Subcutaneous abdominal adipose tissue (tissue), 5 donors: ENCODE measurements at regions not wholly inside any gene's neighbourhood (a gene's known extent, or its start where the extent isn't known, plus 50 kb on each side); places are given as distances from the start of the nearest gene placed in this dataset.

Experiments
- H3K27ac ChIP-seq: one replicate; pipeline ENCODE4 v1.7.0; 2013; ENCODE audit warnings: low read depth, mild to moderate bottlenecking, inconsistent platforms, low read length, moderate library complexity
- H3K27me3 ChIP-seq, 5 donors: one replicate each; pipeline ENCODE4 v1.7.0; 2013; ENCODE audit warnings: low read length in 5 of 5, inconsistent platforms in 1 of 5; ENCODE audit not compliant: control insufficient read depth in 5 of 5, insufficient read depth in 4 of 5
- H3K36me3 ChIP-seq, 5 donors: one replicate each; pipeline ENCODE4 v1.7.0; 2013; ENCODE audit warnings: low read length in 5 of 5; ENCODE audit not compliant: control insufficient read depth in 5 of 5, insufficient read depth in 5 of 5
- H3K4me1 ChIP-seq, 5 donors: one replicate each; pipeline ENCODE4 v1.7.0; 2013; ENCODE audit warnings: low read length in 5 of 5, mild to moderate bottlenecking in 3 of 5, moderate library complexity in 1 of 5; ENCODE audit not compliant: control insufficient read depth in 5 of 5, insufficient read depth in 5 of 5
- H3K4me3 ChIP-seq, 5 donors: one replicate each; pipeline ENCODE4 v1.7.0; 2013; ENCODE audit warnings: low read length in 5 of 5, low read depth in 1 of 5
- H3K9ac ChIP-seq, 5 donors: one replicate each; pipeline ENCODE4 v1.7.0; 2013; ENCODE audit warnings: low read length in 5 of 5, mild to moderate bottlenecking in 4 of 5, moderate library complexity in 3 of 5
- H3K9me3 ChIP-seq, 5 donors: one replicate each; pipeline ENCODE4 v1.7.0; 2013; ENCODE audit warnings: low read length in 5 of 5; ENCODE audit not compliant: control insufficient read depth in 5 of 5
- donor health status: healthy.
- donor health status: healthy.
- donor health status: healthy.
- donor health status: healthy.
- donor health status: healthy.

GRCh38 chr2:234611209-234611608 lies 114.3 kb upstream of the ARL4C start:
- Histone ChIP-seq H3K4me3 (no peak overlapping the region), H3K4me1 (no peaks in the 10 kb centered on the region), H3K27me3 (peaks cover 0 to 2% (median 0%) of the 10 kb centered on the region in 5 donors), H3K9me3 (peaks cover 0 to 7% (median 2%) of the 10 kb centered on the region in 5 donors), H3K9ac (no peak overlapping the region), H3K27ac (no peak overlapping the region), H3K36me3 (no peaks in the 10 kb centered on the region)

GRCh38 chr2:234608946-234609345 lies 112.1 kb upstream of the ARL4C start:
- peaks cover 0 to 2% (median 0%) of the 10 kb centered on the region in 5 donors for H3K27me3 ChIP-seq

GRCh38 chr2:234607691-234608090 lies 110.8 kb upstream of the ARL4C start:
- no peak overlapping the region for H3K9ac ChIP-seq
- no peak overlapping the region for H3K27ac ChIP-seq
- H3K9me3 ChIP-seq = peaks cover 0 to 7% (median 2%) of the 10 kb centered on the region in 5 donors
- H3K27me3 ChIP-seq = peaks cover 0 to 3% (median 0%) of the 10 kb centered on the region in 5 donors
- H3K36me3 ChIP-seq = no peaks in the 10 kb centered on the region
- H3K4me3 ChIP-seq = no peak overlapping the region
- H3K4me1 ChIP-seq = no peaks in the 10 kb centered on the region

More at GRCh38 chr2:234608946-234609345, 112.1 kb upstream of the ARL4C start:
- Histone ChIP-seq H3K36me3 (no peaks in the 10 kb centered on the region), H3K27ac (no peak overlapping the region), H3K9ac (no peak overlapping the region), H3K4me1 (no peaks in the 10 kb centered on the region), H3K9me3 (peaks cover 0 to 7% (median 2%) of the 10 kb centered on the region in 5 donors), H3K4me3 (no peak overlapping the region)

- Histone ChIP-seq H3K36me3 (no peaks in the 10 kb centered on the region), H3K4me1 (no peaks in the 10 kb centered on the region), H3K27ac (no peak overlapping the region), H3K9me3 (peaks cover 0 to 6% (median 1%) of the 10 kb centered on the region in 5 donors), H3K4me3 (no peak overlapping the region), H3K27me3 (peaks cover 0 to 3% (median 0%) of the 10 kb centered on the region in 5 donors), H3K9ac (no peak overlapping the region)
Observed at GRCh38 chr2:234606896-234607295, 110.0 kb upstream of the ARL4C start.

- Histone ChIP-seq H3K9me3 (no peaks in the 10 kb centered on the region), H3K4me1 (no peaks in the 10 kb centered on the region), H3K27me3 (peaks cover 0 to 3% (median 0%) of the 10 kb centered on the region in 5 donors), H3K4me3 (no peak overlapping the region), H3K9ac (no peak overlapping the region), H3K27ac (no peak overlapping the region), H3K36me3 (no peaks in the 10 kb centered on the region)
Observed at GRCh38 chr2:234603619-234604018, 106.7 kb upstream of the ARL4C start.

GRCh38 chr2:234601213-234601612 lies 104.3 kb upstream of the ARL4C start:
- no peaks in the 10 kb centered on the region for H3K36me3 ChIP-seq
- no peaks in the 10 kb centered on the region for H3K9me3 ChIP-seq
- no peak overlapping the region for H3K4me3 ChIP-seq
- no peak overlapping the region for H3K27ac ChIP-seq
- H3K9ac ChIP-seq = no peak overlapping the region
- peaks cover 0 to 3% (median 0%) of the 10 kb centered on the region in 5 donors for H3K27me3 ChIP-seq
- H3K4me1 ChIP-seq = no peaks in the 10 kb centered on the region

GRCh38 chr2:234597576-234597861 lies 100.6 kb upstream of the ARL4C start:
- Histone ChIP-seq H3K27me3 (no peaks in the 10 kb centered on the region), H3K4me1 (no peaks in the 10 kb centered on the region), H3K27ac (no peak overlapping the region), H3K36me3 (no peaks in the 10 kb centered on the region), H3K9ac (no peak overlapping the region), H3K4me3 (no peak overlapping the region), H3K9me3 (no peaks in the 10 kb centered on the region)

GRCh38 chr2:234596696-234597575 lies 100.1 kb upstream of the ARL4C start:
- Histone ChIP-seq H3K27ac (no peak overlapping the region), H3K9ac (no peak overlapping the region), H3K36me3 (no peaks in the 10 kb centered on the region), H3K9me3 (no peaks in the 10 kb centered on the region), H3K4me3 (no peak overlapping the region), H3K4me1 (no peaks in the 10 kb centered on the region), H3K27me3 (peaks cover 0 to 4% (median 3%) of the 10 kb centered on the region in 5 donors)

GRCh38 chr2:234595829-234596228 lies 98.9 kb upstream of the ARL4C start:
- Histone ChIP-seq H3K4me1 (no peaks in the 10 kb centered on the region), H3K36me3 (no peaks in the 10 kb centered on the region), H3K27me3 (peaks cover 0 to 6% (median 4%) of the 10 kb centered on the region in 5 donors), H3K27ac (no peak overlapping the region), H3K4me3 (no peak overlapping the region), H3K9me3 (no peaks in the 10 kb centered on the region), H3K9ac (no peak overlapping the region)

GRCh38 chr2:234594715-234595114 lies 97.8 kb upstream of the ARL4C start:
- H3K9me3 ChIP-seq = no peaks in the 10 kb centered on the region
- no peaks in the 10 kb centered on the region for H3K4me1 ChIP-seq
- no peak overlapping the region for H3K9ac ChIP-seq
- no peak overlapping the region for H3K4me3 ChIP-seq
- H3K27ac ChIP-seq = no peak overlapping the region
- peaks cover 4 to 10% (median 6%) of the 10 kb centered on the region in 5 donors for H3K27me3 ChIP-seq
- H3K36me3 ChIP-seq = no peaks in the 10 kb centered on the region
